HG02981 (cell line): ENCODE measurements at regions not wholly inside any gene's neighbourhood (a gene's known extent, or its start where the extent isn't known, plus 50 kb on each side); places are given as distances from the start of the nearest gene placed in this dataset.

ENCODE experiments used
- ATAC-seq: cut with Tn5 transposase; IDR thresholded peaks from one replicate; pipeline ENCODE4 v1.9.1; 2021; ENCODE audit warnings: mild to moderate bottlenecking, moderate library complexity; ENCODE audit not compliant: unreplicated experiment

DNA sequence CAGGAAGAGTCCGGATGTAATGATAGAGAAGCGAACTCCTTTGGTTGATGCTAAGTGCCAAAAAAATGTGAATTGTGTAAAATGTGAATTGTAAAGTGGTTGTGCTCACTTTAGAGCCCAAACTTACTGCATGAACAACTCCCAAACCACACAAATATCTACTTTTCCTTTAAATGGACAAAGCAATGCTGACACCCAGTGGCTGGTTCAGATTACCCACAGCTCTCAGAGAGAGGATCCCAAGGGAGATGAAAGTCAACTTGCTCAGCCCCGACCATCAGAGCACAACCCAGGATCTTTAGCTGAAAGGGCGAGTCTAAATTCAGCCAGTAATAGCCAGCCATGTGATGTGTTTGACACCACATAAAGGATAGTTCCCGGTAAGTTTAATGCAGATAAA is 133.7 kb downstream of the NMUR2 start:
- no peak for ATAC-seq

DNA sequence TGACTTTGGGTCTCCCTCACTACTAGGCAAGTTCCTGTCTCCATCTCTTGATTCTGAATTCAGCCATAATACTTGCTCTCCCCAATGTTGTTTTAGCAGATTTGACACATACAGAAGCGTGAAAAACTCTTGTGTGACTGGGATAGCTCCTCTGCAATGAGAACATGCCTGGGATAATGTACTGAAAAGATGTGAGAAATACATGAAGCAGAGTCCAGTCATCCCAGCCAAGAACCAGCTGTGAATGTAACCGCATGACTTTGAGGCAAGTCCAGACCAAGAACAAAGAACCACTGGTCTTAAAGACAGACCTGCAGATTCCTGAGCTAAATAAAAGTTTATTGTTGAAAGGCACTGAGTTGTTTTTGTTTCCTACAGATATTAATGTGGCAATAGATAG is 135.0 kb downstream of the NMUR2 start:
- no peak for ATAC-seq

DNA sequence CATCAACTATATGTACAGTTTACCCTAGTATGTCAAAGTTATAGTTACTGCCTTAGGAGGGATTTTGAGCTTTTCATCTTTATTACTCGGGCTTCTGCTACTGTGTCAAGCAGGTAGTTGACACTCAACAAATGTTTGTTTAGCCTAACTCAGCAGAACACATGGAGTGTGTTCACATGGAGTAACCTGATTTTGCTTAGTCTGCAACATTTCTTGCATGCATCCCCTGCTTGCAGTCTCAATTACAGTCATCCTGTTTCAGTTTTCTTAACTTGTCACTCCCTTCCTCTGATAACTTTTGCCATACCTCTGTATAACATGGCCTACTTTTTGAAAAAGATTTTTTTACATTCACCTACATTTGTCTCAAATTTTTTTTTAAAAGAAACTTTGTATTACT is 135.5 kb downstream of the NMUR2 start:
- ATAC-seq: no peak

DNA sequence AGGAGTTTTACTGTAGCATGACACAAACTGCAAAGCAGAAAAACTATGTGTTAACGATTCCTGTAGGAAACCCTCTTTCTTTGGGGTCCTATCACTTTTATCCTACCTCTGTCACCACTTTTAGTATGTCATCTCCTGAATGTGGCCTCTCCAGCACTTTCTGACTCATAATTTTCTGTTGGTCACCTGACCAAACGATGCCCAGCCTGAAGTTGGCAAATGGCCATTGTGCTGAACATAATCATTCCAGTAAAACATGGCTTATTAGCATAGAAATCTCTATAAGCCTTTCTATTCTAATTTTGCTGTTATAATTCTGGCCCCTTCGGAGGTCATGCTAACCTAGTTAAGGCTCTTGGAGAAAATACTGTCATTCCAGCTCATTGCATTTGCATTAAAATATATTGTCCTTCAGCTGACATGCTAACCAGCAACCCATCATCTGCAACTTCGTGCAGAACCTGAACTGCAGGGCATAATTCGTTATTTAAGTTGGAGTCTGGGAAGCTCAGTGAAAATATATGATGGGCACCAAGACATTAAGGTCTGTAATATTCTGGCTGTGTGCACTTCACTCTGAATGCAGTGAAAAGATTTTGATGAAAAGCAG is 140.3 kb downstream of the NMUR2 start:
- ATAC-seq: no peak

DNA sequence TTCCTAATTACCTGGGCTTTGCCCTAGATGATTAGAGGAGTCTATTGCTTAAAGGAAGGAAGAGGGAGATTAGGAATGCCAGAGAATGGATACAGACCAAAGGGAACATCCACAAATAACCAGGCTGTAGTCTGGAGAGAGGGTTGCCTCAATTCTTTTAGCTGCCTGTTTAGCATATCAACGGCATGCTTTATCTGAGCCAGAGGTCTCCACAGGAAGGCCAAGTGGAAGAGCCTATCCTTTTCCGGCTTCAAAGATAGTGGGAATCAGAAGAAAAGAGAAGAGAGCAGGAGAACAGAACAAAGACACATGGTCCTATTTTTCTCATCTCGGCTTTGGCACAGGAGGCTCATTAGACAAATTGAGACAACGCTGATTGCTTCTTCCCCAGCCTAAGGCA is 142.4 kb downstream of the NMUR2 start:
- ATAC-seq: no peak

DNA sequence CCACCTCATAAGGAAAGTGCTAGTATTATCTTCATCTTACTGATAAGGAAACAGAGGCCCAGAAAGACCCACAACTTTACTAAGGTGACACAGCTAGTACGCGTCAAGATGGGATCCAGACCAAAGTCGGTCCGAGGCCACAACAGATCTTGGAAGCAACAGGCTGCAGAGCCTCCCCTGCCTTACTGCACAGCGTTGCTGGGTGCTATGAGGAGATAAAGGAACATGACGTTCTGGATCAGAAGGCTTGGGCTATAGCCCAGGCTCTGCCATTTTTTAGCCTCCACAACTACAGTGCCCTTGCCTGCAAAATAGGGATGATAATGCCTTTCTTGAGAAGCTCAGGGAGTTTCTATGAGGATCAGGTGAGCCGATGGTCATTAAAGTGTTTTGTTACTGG is 144.1 kb downstream of the NMUR2 start:
- no peak for ATAC-seq

DNA sequence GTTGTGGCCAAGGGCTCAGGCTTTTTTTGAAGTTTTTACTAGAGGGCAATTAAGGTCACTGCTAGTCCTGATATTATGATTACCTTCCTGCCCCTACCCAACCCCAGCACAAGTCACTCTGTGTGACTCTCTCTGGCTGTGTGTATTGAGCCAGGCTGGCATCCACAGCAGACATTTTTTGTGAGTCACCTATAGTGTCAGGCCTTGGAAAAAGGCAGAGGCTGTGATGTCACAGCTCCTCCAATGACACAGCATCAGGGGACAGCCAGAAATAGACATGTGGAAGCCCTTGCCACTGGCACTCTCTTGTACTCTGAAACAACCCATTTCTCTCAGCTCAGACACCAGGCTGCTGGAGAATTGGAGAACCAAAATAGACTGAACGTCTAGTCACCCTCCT is 145.4 kb downstream of the NMUR2 start:
- no peak for ATAC-seq

DNA sequence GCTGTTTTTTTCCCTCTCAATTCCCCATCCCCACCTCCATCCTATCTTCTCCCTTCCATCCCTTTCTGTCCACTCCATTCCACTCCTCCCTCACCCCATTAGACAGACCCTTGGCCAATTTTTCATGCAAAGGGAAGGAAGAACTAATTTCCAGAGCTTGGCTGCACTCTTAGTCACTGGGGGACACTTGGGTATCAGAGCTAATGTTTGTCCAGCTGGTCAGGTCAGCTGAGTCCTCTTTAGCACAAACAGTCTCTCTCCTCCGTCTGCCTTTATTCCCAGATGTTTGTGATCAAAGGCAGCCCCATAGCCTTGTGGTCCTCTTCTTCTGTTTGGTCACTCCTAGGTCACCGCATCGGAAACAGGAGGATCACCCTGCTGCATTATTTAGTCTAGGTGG is 148.5 kb downstream of the NMUR2 start:
- ATAC-seq: no peak

DNA sequence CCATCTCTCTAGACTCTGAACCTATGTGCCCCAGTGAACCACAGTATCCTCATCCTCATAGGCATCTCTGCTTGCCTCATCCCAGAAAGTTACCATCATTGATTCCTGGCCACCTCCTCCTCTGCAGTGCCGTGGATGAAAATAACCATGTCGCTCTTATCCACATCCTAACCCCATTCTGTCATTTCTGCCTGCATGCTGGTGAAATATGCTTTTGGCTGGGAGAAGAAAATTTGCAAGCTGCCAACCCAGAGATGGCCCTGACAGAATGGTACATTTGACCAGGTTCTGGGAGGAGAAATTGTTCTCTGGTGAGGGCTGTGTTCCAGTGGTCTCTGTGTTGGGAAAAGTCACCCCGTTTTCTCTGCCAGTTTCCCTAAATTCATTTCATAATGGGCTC is 149.7 kb downstream of the NMUR2 start:
- ATAC-seq: no peak

DNA sequence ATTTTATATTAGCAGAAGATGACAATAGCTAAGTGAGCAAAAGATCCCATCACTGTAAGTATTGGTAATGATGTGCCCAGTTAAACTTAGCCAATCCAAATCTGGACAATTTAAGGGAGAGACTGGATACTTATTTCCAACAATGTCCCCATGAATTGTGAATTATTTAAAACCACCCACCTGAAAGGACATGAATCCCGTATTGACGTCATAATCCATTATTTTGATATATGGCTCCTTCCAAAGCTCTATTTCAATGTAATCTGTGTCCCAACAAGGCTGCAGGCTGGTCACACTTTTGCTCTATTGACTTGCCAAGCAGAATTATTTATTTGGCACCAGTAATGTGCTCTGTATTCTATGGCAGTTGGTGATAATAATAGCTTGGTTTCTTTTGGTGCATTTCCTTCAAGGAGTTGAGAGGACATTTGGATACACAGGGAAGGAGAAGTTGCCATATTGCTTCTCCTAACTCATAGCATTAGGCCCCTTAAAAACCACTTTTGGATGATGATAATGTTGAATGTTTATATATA is 157.2 kb downstream of the NMUR2 start:
- ATAC-seq: no peak

DNA sequence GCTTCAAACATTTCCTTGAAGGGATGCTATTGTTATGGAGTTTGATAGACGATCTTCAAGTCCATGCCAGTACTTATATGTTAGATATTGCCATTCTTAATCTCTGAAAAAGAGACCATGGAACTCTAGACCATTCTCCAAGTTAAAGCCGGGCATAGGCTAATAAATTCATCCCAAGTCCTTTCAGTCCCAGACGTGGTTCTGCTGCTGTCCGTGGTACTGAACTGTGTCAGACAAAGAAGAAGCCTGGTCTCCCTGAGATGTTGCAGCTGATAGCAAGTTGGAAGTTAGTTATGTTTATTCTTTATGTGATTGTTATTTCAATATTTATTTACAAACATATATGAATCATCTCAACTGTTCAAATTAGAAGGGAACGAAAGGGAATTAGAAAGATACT is 158.7 kb downstream of the NMUR2 start:
- ATAC-seq: no peak

DNA sequence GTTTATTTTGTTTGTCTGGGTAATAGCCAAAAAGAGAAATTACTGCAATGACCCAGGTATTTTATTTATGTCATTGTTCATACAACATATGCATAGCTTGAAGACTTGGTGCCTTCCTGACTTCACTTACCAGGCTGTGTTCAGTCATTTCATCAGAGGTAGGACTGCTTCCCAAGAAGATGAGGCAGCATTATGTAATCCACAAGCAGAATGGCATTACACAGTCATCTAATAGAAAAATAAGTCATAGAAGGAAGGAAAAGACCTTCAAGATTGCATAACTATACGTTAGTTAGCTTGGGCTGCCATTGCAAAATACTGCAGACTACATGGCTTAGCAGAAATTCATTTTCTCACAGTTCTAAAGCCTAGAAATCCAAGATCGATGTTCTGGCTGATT is 167.5 kb downstream of the NMUR2 start:
- ATAC-seq: no peak

DNA sequence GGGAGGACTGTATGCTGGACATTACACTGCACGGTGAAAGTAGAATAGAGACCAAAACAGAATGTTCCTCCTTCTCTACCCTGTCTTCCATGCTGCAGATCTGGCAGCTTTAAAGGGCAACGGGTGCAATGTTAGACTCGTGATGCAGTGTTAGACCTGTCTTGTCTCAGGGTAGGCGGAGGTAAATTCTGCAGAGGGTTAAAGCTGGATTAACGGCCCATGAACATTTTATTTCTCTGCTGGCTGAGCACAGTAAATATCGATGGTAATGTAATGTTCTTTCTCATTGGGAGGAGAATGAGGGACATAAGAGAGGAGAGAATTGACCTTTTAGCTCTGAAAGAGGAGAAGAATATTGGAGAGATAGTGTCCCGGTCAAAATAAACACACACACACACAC is 178.9 kb downstream of the NMUR2 start:
- ATAC-seq: no peak

DNA sequence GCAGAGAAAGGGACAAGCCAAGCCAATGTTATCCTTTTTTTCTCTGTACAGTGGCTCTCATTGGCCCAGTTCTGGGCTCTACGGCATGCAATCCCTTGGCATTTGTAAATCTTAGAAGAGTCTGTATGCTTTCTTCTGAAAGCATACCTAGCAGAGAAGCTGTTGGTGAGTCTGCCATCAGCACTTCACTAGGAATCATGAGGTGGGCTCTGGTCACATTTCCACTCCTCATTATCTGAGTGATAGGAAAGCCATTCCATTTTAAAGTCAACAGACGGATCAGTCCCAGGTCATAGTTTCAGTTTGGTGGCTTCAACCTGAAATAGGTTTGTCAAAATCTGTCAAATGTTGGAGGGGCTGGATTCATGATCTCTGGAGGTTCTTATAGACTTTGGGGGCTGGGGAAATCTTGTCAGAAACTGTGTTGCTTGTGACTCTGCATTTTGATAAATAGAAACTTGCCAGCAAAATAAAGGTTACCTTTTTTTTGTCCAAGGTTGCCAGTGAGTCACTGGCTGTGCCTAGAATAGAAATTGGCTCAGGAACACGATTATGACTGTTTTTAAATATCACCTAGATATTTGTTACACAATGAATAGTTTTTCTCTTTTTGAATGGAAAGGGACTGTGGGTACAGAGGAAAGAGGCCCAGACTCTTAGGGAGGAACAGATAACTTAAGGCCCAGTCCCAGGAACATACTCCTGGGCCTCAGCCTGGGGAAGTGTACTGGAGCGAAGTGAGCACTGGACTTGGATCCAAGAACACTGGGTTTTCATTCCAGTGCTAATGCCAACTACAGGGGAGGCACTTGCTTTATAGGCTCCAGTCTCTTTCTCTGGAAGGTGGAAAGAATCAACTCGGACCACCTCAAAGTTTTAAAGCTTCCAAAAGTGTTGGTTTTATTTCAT is 183.1 kb downstream of the NMUR2 start:
- ATAC-seq: no peak

DNA sequence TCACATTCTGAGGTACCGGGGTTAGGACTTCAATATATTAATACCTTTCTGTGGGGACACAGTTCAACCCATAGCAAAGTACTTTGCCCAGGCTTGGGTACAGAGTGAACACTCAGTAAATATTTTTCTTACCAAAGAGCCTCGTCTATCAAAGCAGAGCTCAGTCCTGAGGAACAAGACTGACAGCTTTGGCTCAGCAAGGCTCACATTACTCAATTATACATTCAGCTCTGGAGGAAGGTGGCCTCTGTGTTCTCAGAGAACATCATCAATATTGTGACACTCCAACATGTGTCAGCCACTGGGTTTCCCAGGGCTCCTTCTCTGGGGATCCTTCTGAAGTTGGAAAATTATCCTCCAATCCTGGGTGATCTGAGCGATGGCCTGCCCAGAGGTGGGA is 186.4 kb downstream of the NMUR2 start:
- no peak for ATAC-seq

DNA sequence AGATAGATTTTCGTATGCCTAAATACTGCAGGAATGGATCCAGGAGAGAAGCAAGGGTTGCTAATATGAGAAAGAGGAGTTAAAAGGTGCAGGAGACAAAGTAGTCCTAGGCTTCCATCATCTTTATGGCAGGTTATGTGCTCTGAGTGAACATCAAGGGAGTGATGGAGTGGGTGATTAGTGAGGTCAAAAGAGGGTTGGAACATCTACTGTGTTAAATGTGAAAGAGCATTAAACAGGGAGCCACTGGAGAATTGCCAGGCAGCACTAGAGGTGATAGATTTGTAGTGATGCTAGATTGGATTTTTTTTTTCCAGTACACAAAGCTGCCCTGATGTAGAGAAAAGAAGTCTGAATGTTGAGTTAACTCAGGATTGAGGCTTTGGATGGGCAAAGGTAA is 199.3 kb downstream of the NMUR2 start:
- ATAC-seq: no peak

DNA sequence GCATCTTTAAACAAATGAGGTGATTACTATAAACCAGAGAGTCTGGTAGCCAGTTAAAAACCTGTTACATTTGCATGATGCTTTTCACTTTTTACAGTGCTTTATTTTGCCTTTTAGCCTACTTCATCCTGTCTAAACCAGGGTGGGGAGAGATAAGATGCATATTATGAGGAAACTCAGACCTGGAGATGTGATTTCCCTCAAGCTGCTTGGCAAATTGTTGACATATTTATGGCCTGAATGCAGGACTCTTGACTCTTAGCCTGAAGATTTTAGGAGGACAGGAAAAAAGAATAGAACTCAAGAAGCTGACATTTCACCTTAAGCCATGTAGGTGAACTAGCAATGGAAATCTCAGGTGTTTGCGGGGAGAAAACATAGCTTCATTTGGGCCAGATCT is 202.8 kb downstream of the NMUR2 start:
- ATAC-seq: no peak

DNA sequence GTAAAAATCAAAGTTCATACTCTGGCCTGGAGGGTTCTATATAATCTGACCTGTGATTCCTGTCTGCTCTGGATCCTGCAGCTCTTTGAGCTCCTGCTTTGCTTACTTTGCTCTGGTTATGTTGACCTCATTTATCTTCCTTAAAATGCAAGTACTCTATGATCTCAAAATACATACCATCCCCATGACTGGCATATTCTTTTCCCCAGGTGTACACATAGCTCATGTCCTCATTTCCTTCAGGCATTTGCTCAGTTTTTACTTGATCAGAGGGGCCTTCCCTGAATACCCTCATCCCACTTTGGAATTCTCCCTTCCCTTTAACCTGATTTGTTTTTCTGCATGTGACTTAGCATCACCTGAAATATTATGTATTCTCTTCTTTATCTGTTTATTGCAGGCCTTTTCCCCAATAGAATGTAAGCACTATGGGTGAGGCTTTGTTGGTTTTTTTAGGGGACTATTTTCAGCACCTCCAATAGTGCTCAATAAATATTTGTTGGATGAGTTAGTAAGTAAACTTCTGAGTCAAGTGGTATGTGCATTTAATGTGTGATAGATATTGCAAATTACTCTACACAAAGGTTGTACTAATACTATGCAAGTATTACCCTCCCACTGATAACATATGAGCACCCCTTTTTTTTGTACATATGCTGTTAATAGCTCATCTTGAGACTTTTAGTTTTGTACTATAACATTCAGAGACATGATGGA is 211.5 kb downstream of the NMUR2 start:
- no peak for ATAC-seq

DNA sequence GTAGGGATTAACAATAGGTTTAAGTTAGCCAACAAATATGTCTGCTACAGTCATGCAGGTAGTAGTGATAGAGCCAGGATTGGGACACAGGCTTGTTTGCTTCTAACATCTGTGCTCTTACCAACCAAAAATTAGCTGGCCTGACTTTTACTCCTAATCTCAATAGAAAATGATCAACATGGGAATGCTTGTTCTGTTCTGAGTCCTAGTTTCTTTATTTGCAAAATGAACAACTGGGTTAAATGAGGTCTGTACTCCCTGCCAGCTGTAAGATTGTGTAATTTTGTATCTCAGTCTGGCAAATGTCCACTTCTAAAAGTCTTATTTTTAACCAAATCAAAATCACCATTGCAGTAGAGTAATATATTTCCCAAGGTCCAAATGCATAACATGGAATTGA is 216.8 kb downstream of the NMUR2 start:
- ATAC-seq: no peak

DNA sequence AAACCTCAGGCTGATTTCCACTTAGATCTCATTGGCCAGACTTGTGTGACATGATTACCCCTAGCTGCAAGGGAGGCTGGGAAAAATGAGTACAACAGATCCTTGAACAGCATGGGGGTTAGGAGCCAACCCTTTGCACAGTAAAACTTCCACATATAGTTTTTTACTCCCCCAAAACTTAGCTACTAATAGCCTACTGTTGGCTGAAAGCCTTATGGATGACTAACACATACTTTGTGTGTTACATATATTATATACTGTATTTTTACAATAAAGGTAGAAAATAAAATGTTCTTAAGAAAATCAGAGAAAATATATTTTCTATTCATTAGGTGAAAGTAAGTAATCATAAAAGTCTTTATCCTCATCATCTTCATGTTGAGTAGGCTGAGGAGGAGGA is 217.4 kb downstream of the NMUR2 start:
- no peak for ATAC-seq

DNA sequence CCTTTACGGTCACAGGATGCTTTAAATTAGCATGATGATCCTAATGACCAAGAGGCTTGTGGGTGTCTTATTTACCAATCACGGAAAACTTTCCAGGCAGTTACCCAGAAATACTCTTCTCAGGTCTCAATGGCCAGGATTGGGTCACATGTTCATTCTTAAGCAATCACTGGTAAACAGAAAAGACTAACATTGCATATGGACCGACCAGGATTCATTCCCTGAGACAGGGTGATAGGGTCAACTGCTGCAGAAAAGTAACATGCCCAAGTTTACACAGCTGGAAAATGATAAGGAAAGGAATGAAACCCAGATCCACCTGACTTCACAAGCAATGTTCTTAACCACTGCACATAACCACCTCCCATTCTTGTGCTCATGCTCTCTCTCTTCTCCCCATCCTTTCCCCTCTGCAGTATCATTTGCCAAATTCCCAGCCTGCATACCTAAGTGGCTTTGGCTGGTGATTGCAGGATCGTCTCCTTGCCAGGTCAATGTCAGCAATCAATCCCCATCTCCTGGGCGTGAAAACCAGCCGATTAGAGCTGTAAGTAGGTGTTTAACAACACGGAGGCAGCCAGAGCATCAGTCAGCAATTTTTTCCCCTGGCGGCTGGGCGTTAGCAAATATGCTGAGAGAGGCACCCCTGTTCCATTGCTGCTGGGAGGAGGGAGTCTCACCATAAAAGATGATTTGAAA is 219.4 kb downstream of the NMUR2 start:
- no peak for ATAC-seq
